Large intestine (tissue), 3 donors: ENCODE measurements at regions not wholly inside any gene's neighbourhood (a gene's known extent, or its start where the extent isn't known, plus 50 kb on each side); places are given as distances from the start of the nearest gene placed in this dataset.
A peak's percentile ranks its signal among the peaks of the same experiment; 100 is the strongest.

ENCODE experiments used
- DNase-seq, 2 donors: peaks; one replicate each; pipeline versions ENCODE4 v3.0.0 to v3.0.0-alpha.2; 2013
- H3K27ac ChIP-seq: one replicate; pipeline ENCODE4 v1.5.1; 2013; ENCODE audit warnings: low read length
- H3K27me3 ChIP-seq: 2 replicates; pipeline ENCODE4 v1.6.1; 2013; ENCODE audit warnings: low read length; ENCODE audit not compliant: control insufficient read depth, insufficient read depth
- H3K36me3 ChIP-seq: 2 replicates; pipeline ENCODE4 v1.6.1; 2013; ENCODE audit warnings: low read length; ENCODE audit not compliant: control insufficient read depth, insufficient read depth
- H3K4me1 ChIP-seq: one replicate; pipeline ENCODE4 v1.6.1; 2013; ENCODE audit warnings: low read length; ENCODE audit not compliant: control insufficient read depth, insufficient read depth
- H3K4me3 ChIP-seq: one replicate; pipeline ENCODE4 v1.5.1; 2013; ENCODE audit warnings: low read length
- H3K9me3 ChIP-seq: one replicate; pipeline ENCODE4 v1.6.1; 2013; ENCODE audit warnings: mild to moderate bottlenecking, low read depth, low read length, moderate library complexity; ENCODE audit not compliant: control insufficient read depth
- WGBS: methylation state at CpG from one replicate; pipeline ENCODE4 v1.1.5; 2013; ENCODE audit warnings: low lambda C conversion rate; ENCODE audit not compliant: insufficient coverage; 5-methylcytosine and 5-hydroxymethylcytosine counted together

- no peak for DNase-seq
- H3K27ac ChIP-seq, result no peak overlapping the region
- H3K36me3 ChIP-seq, result no peaks in the 10 kb centered on the region
- no peaks in the 10 kb centered on the region for H3K27me3 ChIP-seq
- H3K9me3 ChIP-seq, result no peaks in the 10 kb centered on the region
- whole genome bisulfite sequencing, result no CpG with 5 or more reads among the region's 2 CpGs
- no peak overlapping the region for H3K4me3 ChIP-seq
- H3K4me1 ChIP-seq, result peaks cover 4% of the 10 kb centered on the region
These were observed 150.6 kb upstream of the UMPS start for GRCh38 chr3:124579641-124580040.

- 83% methylated on average over 1 of the region's 4 CpGs for WGBS
- Histone ChIP-seq H3K9me3 (no peaks in the 10 kb centered on the region), H3K36me3 (no peaks in the 10 kb centered on the region), H3K27ac (no peak overlapping the region), H3K4me3 (no peak overlapping the region), H3K27me3 (no peaks in the 10 kb centered on the region), H3K4me1 (peaks cover 18% of the 10 kb centered on the region)
- DNase-seq, result no peak
These were observed 148.1 kb upstream of the UMPS start for GRCh38 chr3:124582196-124582595.

GRCh38 chr3:124582621-124583395, 147.4 kb upstream of the UMPS start:
- no peaks in the 10 kb centered on the region for H3K9me3 ChIP-seq
- H3K36me3 ChIP-seq, result no peaks in the 10 kb centered on the region
- H3K27ac ChIP-seq, result no peak overlapping the region
- H3K4me3 ChIP-seq, result no peak overlapping the region
- no CpG with 5 or more reads among the region's 3 CpGs for WGBS
- H3K4me1 ChIP-seq, result peaks cover 18% of the 10 kb centered on the region
- DNase-seq, result no peak
- H3K27me3 ChIP-seq, result no peaks in the 10 kb centered on the region

- no peaks in the 10 kb centered on the region for H3K36me3 ChIP-seq
- no CpG with 5 or more reads among the region's 9 CpGs for WGBS
- peaks cover 18% of the 10 kb centered on the region for H3K4me1 ChIP-seq
- H3K4me3 ChIP-seq, result peak overlapping the region; percentile 69
- DNase-seq, result no peak
- no peaks in the 10 kb centered on the region for H3K9me3 ChIP-seq
- H3K27ac ChIP-seq, result no peak overlapping the region
- H3K27me3 ChIP-seq, result no peaks in the 10 kb centered on the region
These were observed 146.1 kb upstream of the UMPS start for GRCh38 chr3:124584245-124584551.

GRCh38 chr3:124584552-124585391, 145.5 kb upstream of the UMPS start:
- H3K9me3 ChIP-seq, result no peaks in the 10 kb centered on the region
- H3K36me3 ChIP-seq, result no peaks in the 10 kb centered on the region
- peaks cover 18% of the 10 kb centered on the region for H3K4me1 ChIP-seq
- DNase-seq, result peak; percentile 70 to 87
- H3K4me3 ChIP-seq, result peak overlapping the region; percentile 69
- H3K27me3 ChIP-seq, result no peaks in the 10 kb centered on the region
- no CpG with 5 or more reads among the region's 59 CpGs for WGBS
- peak overlapping the region; percentile 53 for H3K27ac ChIP-seq

- Histone ChIP-seq H3K36me3 (no peaks in the 10 kb centered on the region), H3K9me3 (no peaks in the 10 kb centered on the region), H3K27ac (no peak overlapping the region), H3K4me3 (peak overlapping the region; percentile 69), H3K27me3 (no peaks in the 10 kb centered on the region), H3K4me1 (peaks cover 18% of the 10 kb centered on the region)
- DNase-seq, result no peak
- WGBS, result 73% methylated on average over 3 of the region's 21 CpGs
These were observed 143.9 kb upstream of the UMPS start for GRCh38 chr3:124586126-124587052.

DNA sequence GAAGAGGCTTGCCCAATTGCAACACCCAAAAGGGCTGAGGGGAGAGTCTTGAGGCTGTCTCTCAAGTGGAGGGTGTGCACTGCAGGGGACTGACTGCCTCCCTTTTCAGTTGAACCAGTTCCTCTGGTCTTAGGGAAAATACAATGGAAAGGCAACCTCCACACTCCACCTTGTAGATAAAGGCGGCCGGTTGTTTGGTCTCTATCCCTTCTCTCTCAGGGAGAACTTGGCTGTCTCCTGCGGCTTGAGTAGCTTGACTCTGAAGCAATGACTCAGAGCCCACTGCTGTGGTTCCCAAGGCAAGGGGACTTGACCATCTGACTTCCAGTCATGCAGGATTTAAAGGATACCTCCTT, 143.2 kb upstream of the UMPS start:
- Histone ChIP-seq H3K9me3 (no peaks in the 10 kb centered on the region), H3K36me3 (no peaks in the 10 kb centered on the region), H3K27me3 (no peaks in the 10 kb centered on the region), H3K27ac (no peak overlapping the region), H3K4me3 (no peak overlapping the region), H3K4me1 (peaks cover 23% of the 10 kb centered on the region)
- peak in 1 of 2 donors; percentile 32 for DNase-seq
- no CpG with 5 or more reads among the region's 3 CpGs for WGBS

DNA sequence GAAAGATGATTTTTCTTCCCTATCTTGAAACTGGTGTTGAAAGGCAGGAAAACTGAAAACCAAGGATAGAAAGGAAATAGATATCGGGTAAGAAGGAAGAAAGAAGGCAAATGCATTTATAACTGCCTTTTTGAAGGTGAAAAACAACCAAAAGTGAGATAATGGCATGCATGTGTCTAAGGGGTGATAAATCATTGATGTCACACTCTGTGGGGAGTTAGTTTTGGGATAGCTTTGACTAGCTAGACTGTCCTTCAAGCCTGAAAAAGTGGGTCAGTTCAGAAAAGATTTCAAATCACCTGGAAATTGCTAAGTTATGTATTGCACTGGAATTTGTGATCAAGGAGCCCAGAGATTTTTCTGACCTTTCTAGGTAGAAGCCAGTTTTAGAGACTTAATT, 142.2 kb upstream of the UMPS start:
- no peaks in the 10 kb centered on the region for H3K36me3 ChIP-seq
- H3K9me3 ChIP-seq, result no peaks in the 10 kb centered on the region
- DNase-seq, result no peak
- H3K4me3 ChIP-seq, result no peak overlapping the region
- WGBS, result 100% methylated on average over 1 of the region's 1 CpG
- H3K4me1 ChIP-seq, result peaks cover 32% of the 10 kb centered on the region
- no peaks in the 10 kb centered on the region for H3K27me3 ChIP-seq
- no peak overlapping the region for H3K27ac ChIP-seq

- DNase-seq, result no peak
- Histone ChIP-seq H3K27ac (no peak overlapping the region), H3K9me3 (no peaks in the 10 kb centered on the region), H3K27me3 (no peaks in the 10 kb centered on the region), H3K36me3 (no peaks in the 10 kb centered on the region), H3K4me1 (peaks cover 39% of the 10 kb centered on the region), H3K4me3 (no peak overlapping the region)
- 100% methylated on average over 1 of the region's 2 CpGs for WGBS
These were observed 141.5 kb upstream of the UMPS start for GRCh38 chr3:124588794-124589193.

GRCh38 chr3:124591699-124592098, 138.6 kb upstream of the UMPS start:
- WGBS, result no CpG with 5 or more reads among the region's 2 CpGs
- Histone ChIP-seq H3K4me1 (peaks cover 31% of the 10 kb centered on the region), H3K9me3 (no peaks in the 10 kb centered on the region), H3K4me3 (no peak overlapping the region), H3K27me3 (no peaks in the 10 kb centered on the region), H3K36me3 (no peaks in the 10 kb centered on the region), H3K27ac (no peak overlapping the region)
- DNase-seq, result no peak
